SK-N-SH treated with all-trans-retinoic acid at 6 μM for 48 hours (cell line): ENCODE measurements at regions not wholly inside any gene's neighbourhood (a gene's known extent, or its start where the extent isn't known, plus 50 kb on each side); places are given as distances from the start of the nearest gene placed in this dataset.

Experiments used
- ATAC-seq: fragments of 200-7000 bp; cut with Tn5 transposase; 3 replicates; pipeline ENCODE4 v1.9.1; 2020; ENCODE audit warnings: mild to moderate bottlenecking, moderate library complexity
- ARNTL ChIP-seq: fragments of 450-650 bp; formaldehyde crosslinking; IDR thresholded peaks from 2 replicates; pipeline ENCODE4 v1.5.0; 2020; ENCODE audit warnings: low read depth, mild to moderate bottlenecking, moderate library complexity, borderline replicate concordance
- BACH2 ChIP-seq: fragments of 250-450 bp; sonication (Bioruptor Pico); IDR thresholded peaks from 2 replicates; pipeline ENCODE4 v1.9.0; 2021; ENCODE audit warnings: mild to moderate bottlenecking, borderline replicate concordance
- CSDC2 ChIP-seq: fragments of 250-450 bp; sonication (Bioruptor Pico); IDR thresholded peaks from 2 replicates; pipeline ENCODE4 v1.5.0; 2020; ENCODE audit warnings: mild to moderate bottlenecking, moderate library complexity
- ESRRG ChIP-seq: fragments of 250-450 bp; sonication (Bioruptor Pico); IDR thresholded peaks from 2 replicates; pipeline ENCODE4 v1.6.1; 2021; ENCODE audit warnings: mild to moderate bottlenecking
- GLIS3 ChIP-seq: fragments of 250-450 bp; sonication (Bioruptor Pico); IDR thresholded peaks from 2 replicates; pipeline ENCODE4 v1.5.0; 2020; ENCODE audit warnings: mild to moderate bottlenecking, moderate library complexity
- ISL1 ChIP-seq: fragments of 250-450 bp; sonication (Bioruptor Pico); IDR thresholded peaks from 2 replicates; pipeline ENCODE4 v2.1.2; 2022; ENCODE audit warnings: mild to moderate bottlenecking, moderate library complexity
- OSR1 ChIP-seq: fragments of 250-450 bp; sonication (Bioruptor Pico); IDR thresholded peaks from 2 replicates; pipeline ENCODE4 v1.8.0; 2022; ENCODE audit warnings: moderate library complexity, mild to moderate bottlenecking, inconsistent platforms
- PPARA ChIP-seq: fragments of 250-450 bp; sonication (Bioruptor Pico); IDR thresholded peaks from 2 replicates; pipeline ENCODE4 v1.5.0; 2020; ENCODE audit warnings: mild to moderate bottlenecking, borderline replicate concordance
- RARB ChIP-seq: fragments of 250-450 bp; sonication (Bioruptor Pico); IDR thresholded peaks from 2 replicates; pipeline ENCODE4 v1.8.0; 2021; ENCODE audit warnings: mild to moderate bottlenecking, moderate library complexity
- TCF4 ChIP-seq: fragments of 250-450 bp; sonication (Bioruptor Pico); IDR thresholded peaks from 2 replicates; pipeline ENCODE4 v1.8.0; 2021; ENCODE audit warnings: mild to moderate bottlenecking, moderate library complexity, borderline replicate concordance
- TOX ChIP-seq: fragments of 250-450 bp; sonication (Bioruptor Pico); IDR thresholded peaks from 2 replicates; pipeline ENCODE4 v1.8.0; 2021; ENCODE audit warnings: mild to moderate bottlenecking, moderate library complexity, borderline replicate concordance
- ZC3H10 ChIP-seq: fragments of 250-450 bp; sonication (Bioruptor Pico); IDR thresholded peaks from 2 replicates; pipeline ENCODE4 v1.5.1; 2021; ENCODE audit warnings: mild to moderate bottlenecking, moderate library complexity
- ZFP3 ChIP-seq: fragments of 250-450 bp; sonication (Bioruptor Pico); IDR thresholded peaks from 2 replicates; pipeline ENCODE4 v1.5.0; 2020; ENCODE audit warnings: mild to moderate bottlenecking, moderate library complexity
- ZFP30 ChIP-seq: fragments of 450-650 bp; formaldehyde crosslinking; IDR thresholded peaks from 2 replicates; pipeline ENCODE4 v1.5.0; 2022; ENCODE audit warnings: mild to moderate bottlenecking, moderate library complexity
- ZNF565 ChIP-seq: fragments of 450-650 bp; formaldehyde crosslinking; conservative IDR thresholded peaks from 2 replicates; pipeline ENCODE4 v1.5.0; 2020; ENCODE audit warnings: low read depth, mild to moderate bottlenecking, moderate library complexity
- ZNF70 ChIP-seq: fragments of 450-650 bp; formaldehyde crosslinking; IDR thresholded peaks from 2 replicates; pipeline ENCODE4 v1.5.0; 2020; ENCODE audit warnings: mild to moderate bottlenecking, moderate library complexity
- ZNF8 ChIP-seq: fragments of 450-650 bp; formaldehyde crosslinking; IDR thresholded peaks from 2 replicates; pipeline ENCODE4 v1.5.0; 2020; ENCODE audit warnings: mild to moderate bottlenecking, moderate library complexity
- TF ChIP-seq, protein P1 (sequence below): fragments of 250-450 bp; sonication (Bioruptor Pico); IDR thresholded peaks from 2 replicates; pipeline ENCODE4 v1.8.0; 2020; ENCODE audit warnings: mild to moderate bottlenecking, moderate library complexity, borderline replicate concordance
- TF ChIP-seq, protein P2 (sequence below): fragments of 250-450 bp; sonication (Bioruptor Pico); IDR thresholded peaks from 2 replicates; pipeline ENCODE4 v1.5.1; 2021; ENCODE audit warnings: mild to moderate bottlenecking, moderate library complexity
- TF ChIP-seq, protein P3 (sequence below): fragments of 250-450 bp; sonication (Bioruptor Pico); IDR thresholded peaks from 2 replicates; pipeline ENCODE4 v1.5.1; 2020; ENCODE audit warnings: low read depth, mild to moderate bottlenecking, moderate library complexity
- TF ChIP-seq, protein P4 (sequence below): fragments of 250-450 bp; sonication (Bioruptor Pico); IDR thresholded peaks from 2 replicates; pipeline ENCODE4 v1.5.0; 2020; ENCODE audit warnings: mild to moderate bottlenecking, moderate library complexity

DNA sequence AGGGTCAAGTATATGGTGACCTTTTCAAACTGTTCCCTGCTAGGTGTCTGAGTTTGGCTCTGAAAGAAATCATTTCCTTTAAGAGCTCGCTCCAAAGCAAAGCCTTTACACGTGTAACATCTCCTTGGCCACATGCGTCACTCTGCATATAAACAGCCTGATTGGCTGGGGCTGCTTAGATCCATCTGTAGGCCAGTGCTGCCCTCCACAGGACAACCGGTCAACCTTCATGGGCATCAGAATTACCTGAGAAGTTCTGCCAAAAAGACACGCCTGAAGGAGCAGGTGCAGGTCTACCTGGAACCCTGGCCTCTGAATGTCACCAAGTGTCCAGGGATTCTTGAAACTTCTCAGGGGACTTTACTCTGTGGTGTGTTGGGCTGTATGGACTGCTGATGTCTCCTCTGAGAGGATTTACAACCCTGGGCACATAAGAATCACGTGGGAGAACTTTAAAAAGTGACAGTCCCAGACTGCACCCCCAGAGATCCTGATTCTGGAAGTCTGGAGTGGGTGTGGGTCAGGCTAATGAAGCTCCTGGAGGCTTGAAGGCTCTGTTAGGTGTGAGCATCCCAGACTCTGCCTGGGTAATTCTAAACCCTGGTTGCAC is 497.6 kb downstream of the GADD45G start (continued):
- TF ChIP-seq TCF4 (CRISPR knock-in tag) = no peak
- TF ChIP-seq, protein P1, sequence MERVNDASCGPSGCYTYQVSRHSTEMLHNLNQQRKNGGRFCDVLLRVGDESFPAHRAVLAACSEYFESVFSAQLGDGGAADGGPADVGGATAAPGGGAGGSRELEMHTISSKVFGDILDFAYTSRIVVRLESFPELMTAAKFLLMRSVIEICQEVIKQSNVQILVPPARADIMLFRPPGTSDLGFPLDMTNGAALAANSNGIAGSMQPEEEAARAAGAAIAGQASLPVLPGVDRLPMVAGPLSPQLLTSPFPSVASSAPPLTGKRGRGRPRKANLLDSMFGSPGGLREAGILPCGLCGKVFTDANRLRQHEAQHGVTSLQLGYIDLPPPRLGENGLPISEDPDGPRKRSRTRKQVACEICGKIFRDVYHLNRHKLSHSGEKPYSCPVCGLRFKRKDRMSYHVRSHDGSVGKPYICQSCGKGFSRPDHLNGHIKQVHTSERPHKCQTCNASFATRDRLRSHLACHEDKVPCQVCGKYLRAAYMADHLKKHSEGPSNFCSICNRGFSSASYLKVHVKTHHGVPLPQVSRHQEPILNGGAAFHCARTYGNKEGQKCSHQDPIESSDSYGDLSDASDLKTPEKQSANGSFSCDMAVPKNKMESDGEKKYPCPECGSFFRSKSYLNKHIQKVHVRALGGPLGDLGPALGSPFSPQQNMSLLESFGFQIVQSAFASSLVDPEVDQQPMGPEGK (CRISPR knock-in tag) = no peak

DNA sequence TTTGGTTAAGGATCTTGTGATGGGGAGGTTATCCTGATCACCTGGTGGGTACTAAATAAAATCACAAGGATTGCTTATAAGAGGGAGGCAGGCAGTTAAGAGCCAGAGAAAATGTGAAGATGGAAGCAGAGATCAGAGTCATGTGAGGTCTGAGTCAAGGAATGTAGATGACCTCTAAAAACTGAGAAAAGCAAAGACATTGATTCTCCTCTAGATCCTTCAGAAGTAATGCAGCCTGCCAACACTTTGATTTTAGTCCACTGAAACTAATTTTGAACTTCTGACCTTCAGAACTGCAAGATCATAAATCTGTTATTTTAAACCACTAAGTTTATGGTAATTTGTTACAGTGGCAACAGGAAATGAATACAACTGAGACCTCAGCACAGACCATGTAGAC is 499.0 kb downstream of the GADD45G start:
- TF ChIP-seq, protein P2, sequence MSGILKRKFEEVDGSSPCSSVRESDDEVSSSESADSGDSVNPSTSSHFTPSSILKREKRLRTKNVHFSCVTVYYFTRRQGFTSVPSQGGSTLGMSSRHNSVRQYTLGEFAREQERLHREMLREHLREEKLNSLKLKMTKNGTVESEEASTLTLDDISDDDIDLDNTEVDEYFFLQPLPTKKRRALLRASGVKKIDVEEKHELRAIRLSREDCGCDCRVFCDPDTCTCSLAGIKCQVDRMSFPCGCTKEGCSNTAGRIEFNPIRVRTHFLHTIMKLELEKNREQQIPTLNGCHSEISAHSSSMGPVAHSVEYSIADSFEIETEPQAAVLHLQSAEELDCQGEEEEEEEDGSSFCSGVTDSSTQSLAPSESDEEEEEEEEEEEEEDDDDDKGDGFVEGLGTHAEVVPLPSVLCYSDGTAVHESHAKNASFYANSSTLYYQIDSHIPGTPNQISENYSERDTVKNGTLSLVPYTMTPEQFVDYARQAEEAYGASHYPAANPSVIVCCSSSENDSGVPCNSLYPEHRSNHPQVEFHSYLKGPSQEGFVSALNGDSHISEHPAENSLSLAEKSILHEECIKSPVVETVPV (CRISPR knock-in tag) = no peak
- TF ChIP-seq ESRRG (CRISPR knock-in tag) = no peak
- TF ChIP-seq, protein P3, sequence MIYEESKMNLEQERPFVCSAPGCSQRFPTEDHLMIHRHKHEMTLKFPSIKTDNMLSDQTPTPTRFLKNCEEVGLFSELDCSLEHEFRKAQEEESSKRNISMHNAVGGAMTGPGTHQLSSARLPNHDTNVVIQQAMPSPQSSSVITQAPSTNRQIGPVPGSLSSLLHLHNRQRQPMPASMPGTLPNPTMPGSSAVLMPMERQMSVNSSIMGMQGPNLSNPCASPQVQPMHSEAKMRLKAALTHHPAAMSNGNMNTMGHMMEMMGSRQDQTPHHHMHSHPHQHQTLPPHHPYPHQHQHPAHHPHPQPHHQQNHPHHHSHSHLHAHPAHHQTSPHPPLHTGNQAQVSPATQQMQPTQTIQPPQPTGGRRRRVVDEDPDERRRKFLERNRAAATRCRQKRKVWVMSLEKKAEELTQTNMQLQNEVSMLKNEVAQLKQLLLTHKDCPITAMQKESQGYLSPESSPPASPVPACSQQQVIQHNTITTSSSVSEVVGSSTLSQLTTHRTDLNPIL = no peak
- no peak for TF ChIP-seq TCF4 (CRISPR knock-in tag)
- TF ChIP-seq ZFP3 (CRISPR knock-in tag) = no peak
- no peak for TF ChIP-seq GLIS3 (CRISPR knock-in tag)
- no peak for TF ChIP-seq PPARA (CRISPR knock-in tag)
- no peak for ATAC-seq

DNA sequence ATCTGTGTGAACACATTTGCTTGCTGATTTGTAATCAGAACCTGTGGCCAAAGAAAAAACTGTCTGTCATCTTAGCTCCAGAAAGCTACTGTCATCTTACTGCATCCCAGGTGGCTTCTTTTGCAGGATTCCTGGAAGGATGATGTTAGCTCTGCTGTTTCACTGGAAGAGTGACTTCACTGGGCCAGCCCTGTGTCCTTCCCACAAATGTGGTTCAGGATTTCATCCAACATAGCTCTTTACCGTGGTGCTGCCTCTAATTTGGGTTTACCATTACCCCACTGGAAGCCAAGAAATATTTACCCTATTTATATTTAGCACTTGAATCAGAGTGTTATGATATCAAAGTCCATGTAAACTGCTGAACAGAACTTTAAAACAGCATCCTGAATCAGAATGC is 501.0 kb downstream of the GADD45G start:
- no peak for TF ChIP-seq ZFP3 (CRISPR knock-in tag)
- no peak for TF ChIP-seq TOX (CRISPR knock-in tag)
- TF ChIP-seq ZFP30 = no peak
- no peak for TF ChIP-seq OSR1 (CRISPR knock-in tag)
- no peak for TF ChIP-seq TCF4 (CRISPR knock-in tag)
- TF ChIP-seq ISL1 (CRISPR knock-in tag) = no peak
- no peak for TF ChIP-seq ESRRG (CRISPR knock-in tag)
- TF ChIP-seq ZNF70 (CRISPR knock-in tag) = no peak
- TF ChIP-seq ZNF8 = no peak
- TF ChIP-seq BACH2 = no peak
- TF ChIP-seq GLIS3 (CRISPR knock-in tag) = no peak
- TF ChIP-seq, all 23 proteins: peak for 0
- no peak for ATAC-seq

DNA sequence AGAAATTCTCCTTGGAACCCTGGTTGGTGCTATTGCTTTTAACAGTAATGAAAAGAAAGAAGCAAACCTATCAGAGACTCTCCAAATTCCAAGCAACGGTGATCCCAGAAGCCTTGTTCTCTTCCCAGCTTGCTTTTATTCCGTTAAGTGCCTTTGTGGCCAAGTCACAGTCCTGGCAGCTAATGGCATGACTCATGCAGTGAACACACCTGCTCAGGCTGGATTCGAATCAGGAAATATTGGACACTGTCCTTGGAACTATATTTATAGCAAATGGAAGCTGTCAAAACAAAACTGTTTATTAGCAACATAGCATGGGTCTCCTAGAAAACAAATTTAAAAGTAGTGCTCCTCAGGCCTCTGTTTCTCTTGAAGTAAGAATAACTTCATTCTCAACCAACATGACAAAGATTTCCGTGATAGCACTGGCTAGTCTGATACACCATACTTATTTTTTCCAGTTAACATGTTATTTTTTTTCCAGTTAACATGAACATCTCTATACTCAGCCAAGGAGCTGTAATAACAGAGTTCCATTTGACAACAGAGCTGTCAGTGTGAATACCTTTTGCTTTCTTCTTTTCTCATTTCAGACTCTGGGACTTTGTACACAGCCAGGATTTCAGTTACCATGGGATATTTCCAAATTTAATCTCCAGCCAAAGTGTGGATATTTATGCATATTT is 502.4 kb downstream of the GADD45G start:
- TF ChIP-seq ISL1 (CRISPR knock-in tag) (peak; percentile 55), RARB (CRISPR knock-in tag) (no peak)
- ATAC-seq = no peak

DNA sequence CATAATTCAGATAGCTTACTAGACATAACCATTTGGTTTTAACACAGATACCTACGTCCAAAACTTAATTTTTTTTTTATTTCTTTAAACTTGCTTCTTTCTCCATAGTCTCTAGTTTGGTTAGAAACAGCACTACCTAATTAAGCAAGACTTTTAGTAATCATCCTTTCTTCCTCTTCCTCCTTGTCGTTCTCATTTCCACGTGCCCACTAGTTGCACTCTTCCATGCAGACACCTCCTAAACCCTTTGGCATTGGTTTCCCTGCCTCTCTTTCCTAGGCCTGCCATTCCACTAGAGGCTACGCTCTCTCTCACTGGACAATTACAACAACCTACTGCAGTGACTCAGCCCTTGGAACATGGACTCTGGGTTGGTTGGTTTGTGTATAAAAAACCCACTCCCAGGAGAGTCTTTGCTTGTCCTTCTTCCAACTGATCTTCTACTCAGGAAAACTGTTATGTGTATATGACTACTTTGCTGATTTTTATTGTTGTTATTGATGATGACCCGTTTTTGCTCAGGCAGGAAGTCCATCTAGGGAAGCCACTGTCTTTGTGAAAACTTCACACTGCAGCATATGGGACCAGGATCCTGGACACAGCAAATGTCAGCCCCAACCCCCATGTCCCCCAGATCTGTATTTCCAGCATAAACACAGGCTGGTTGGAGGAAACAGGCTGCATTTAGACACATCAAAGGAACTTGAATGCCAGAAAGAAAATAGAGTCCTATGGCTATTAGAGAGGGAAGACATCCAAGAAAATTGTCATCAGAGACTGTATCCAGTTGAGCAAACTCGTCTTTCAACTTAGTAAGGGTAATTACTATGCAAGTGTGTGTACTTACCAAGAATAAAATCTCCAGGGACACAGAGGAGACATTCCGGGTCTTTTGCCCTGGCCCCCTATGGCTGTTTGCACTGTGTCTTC is 503.2 kb downstream of the GADD45G start:
- no peak for ATAC-seq
- TF ChIP-seq CSDC2 (CRISPR knock-in tag) = no peak
- no peak for TF ChIP-seq ZC3H10 (CRISPR knock-in tag)
- TF ChIP-seq ZNF70 (CRISPR knock-in tag) = no peak
- TF ChIP-seq ZFP30 = no peak
- TF ChIP-seq, protein P4, sequence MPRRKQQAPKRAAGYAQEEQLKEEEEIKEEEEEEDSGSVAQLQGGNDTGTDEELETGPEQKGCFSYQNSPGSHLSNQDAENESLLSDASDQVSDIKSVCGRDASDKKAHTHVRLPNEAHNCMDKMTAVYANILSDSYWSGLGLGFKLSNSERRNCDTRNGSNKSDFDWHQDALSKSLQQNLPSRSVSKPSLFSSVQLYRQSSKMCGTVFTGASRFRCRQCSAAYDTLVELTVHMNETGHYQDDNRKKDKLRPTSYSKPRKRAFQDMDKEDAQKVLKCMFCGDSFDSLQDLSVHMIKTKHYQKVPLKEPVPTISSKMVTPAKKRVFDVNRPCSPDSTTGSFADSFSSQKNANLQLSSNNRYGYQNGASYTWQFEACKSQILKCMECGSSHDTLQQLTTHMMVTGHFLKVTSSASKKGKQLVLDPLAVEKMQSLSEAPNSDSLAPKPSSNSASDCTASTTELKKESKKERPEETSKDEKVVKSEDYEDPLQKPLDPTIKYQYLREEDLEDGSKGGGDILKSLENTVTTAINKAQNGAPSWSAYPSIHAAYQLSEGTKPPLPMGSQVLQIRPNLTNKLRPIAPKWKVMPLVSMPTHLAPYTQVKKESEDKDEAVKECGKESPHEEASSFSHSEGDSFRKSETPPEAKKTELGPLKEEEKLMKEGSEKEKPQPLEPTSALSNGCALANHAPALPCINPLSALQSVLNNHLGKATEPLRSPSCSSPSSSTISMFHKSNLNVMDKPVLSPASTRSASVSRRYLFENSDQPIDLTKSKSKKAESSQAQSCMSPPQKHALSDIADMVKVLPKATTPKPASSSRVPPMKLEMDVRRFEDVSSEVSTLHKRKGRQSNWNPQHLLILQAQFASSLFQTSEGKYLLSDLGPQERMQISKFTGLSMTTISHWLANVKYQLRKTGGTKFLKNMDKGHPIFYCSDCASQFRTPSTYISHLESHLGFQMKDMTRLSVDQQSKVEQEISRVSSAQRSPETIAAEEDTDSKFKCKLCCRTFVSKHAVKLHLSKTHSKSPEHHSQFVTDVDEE = no peak
- TF ChIP-seq, protein P3 = no peak
- TF ChIP-seq ISL1 (CRISPR knock-in tag) = no peak
- TF ChIP-seq TOX (CRISPR knock-in tag) = no peak
- no peak for TF ChIP-seq BACH2
- no peak for TF ChIP-seq RARB (CRISPR knock-in tag)
- TF ChIP-seq PPARA (CRISPR knock-in tag) = no peak
- TF ChIP-seq ESRRG (CRISPR knock-in tag) = no peak
- no peak for TF ChIP-seq ZNF565 (CRISPR knock-in tag)
- no peak for TF ChIP-seq ARNTL (CRISPR knock-in tag)
- TF ChIP-seq, all 23 proteins: peak for 0
